ENCODE measurements at regions not wholly inside any gene's neighbourhood (a gene's known extent, or its start where the extent isn't known, plus 50 kb on each side); places are given as distances from the start of the nearest gene placed in this dataset.

DNA sequence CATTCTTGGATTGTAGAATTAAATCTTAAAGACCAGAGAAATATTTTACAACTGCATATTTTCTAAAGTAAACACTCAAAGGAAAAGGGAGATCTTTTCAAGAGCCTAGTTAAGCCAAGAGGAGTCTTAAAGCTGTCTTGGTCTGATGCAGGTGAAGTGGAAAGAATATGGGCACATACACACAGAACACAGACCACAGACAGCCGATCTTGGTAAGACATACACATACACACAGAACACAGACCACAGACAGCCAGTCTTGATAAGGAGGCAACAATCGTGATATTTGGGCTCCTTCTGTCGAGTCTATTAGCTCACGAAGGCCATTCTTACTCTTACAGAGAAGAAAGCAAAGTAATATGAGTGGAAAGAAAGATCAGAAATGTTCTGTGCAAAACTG lies 1153.9 kb upstream of the TMPRSS15 start:
- TF ChIP-seq POLR2A (IDR thresholded peaks at IDR 0.05; ENCODE audit: low read depth, low read length), result no peak
- DNase-seq (ENCODE audit: insufficient read length, low spot score) (no peak), FAIRE-seq (no peak)

DNA sequence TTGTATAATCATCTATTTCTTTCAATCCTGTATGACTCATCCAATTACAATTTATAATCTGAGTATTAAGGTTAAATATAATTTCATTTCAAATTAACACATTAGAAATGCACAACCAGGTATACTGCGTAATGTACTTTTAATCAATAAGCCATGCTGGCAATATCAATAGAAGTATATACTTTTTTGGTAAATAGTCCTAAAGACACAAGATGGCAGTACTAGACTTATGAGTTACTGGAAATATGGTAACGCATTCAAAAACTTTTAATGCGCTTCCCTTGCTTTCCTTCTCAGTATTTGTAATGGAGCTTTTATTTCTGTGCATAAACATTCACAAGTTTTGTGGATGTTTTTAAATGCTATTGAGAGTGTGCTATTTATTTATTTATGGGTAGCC lies 1162.0 kb upstream of the TMPRSS15 start:
- FAIRE-seq (no peak), DNase-seq (ENCODE audit: insufficient read length, low spot score) (no peak)
- TF ChIP-seq POLR2A (IDR thresholded peaks at IDR 0.05; ENCODE audit: low read depth, low read length), result no peak

DNA sequence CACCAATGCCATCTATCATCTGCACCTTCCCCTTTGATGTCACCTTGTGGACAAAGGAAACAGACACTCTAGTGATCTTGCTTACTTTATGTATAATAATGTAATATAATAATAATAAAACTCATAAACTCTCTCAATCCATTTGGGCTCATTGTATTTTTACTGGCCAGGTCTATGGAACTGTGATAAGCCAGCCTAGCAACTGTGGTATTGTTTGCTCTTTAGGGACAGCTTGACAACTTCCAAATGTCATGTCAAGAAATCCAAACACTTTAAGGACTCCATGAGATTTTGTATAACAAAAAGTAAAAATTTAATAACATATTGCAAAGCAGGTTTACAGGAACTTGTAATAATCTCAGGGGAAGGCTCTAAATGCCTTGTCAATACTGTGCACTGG lies 1163.4 kb upstream of the TMPRSS15 start:
- no peak for TF ChIP-seq POLR2A (IDR thresholded peaks at IDR 0.05; ENCODE audit: low read depth, low read length)
- no peak for DNase-seq (ENCODE audit: insufficient read length, low spot score)
- FAIRE-seq, result no peak

DNA sequence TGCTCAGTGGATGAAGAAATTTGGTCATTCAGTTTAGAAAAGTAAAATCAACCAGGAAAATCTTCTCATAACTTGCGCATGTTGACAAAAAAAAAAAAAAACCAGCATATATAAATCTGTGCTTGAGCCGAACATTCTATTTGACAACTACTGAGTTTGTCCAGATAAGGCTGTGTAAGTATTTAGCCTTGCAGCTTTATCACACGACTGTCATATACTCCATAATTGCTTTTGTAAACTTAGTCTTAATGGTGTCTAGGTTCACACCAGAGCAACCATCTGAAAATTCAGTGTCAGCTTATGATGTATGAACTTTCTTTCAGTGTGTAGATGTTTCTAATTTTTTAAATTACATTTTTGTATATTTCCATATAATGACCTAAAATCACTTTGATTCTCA lies 1173.8 kb upstream of the TMPRSS15 start:
- no peak for DNase-seq (ENCODE audit: insufficient read length, low spot score)
- FAIRE-seq, result no peak
- TF ChIP-seq POLR2A (IDR thresholded peaks at IDR 0.05; ENCODE audit: low read depth, low read length), result no peak

DNA sequence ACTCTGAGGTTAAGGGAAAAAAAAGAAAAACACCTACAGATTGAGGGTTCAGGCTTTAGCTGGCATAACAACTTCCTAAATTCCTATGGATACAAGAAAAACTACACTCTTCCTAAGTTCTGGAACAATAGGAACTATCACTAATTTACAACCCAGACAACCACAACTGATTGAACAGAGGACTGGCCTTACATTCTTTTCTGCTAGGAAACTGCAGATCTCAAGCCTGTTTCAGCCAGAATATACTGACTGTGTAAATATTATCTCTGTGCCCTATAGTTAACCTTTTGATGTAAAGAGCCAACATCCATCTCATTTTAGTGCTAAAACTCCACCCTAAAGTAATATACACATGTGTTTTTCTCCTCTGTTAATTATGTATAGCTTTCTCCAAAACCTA lies 1186.5 kb upstream of the TMPRSS15 start:
- FAIRE-seq (no peak), DNase-seq (ENCODE audit: insufficient read length, low spot score) (no peak)
- no peak for TF ChIP-seq POLR2A (IDR thresholded peaks at IDR 0.05; ENCODE audit: low read depth, low read length)

DNA sequence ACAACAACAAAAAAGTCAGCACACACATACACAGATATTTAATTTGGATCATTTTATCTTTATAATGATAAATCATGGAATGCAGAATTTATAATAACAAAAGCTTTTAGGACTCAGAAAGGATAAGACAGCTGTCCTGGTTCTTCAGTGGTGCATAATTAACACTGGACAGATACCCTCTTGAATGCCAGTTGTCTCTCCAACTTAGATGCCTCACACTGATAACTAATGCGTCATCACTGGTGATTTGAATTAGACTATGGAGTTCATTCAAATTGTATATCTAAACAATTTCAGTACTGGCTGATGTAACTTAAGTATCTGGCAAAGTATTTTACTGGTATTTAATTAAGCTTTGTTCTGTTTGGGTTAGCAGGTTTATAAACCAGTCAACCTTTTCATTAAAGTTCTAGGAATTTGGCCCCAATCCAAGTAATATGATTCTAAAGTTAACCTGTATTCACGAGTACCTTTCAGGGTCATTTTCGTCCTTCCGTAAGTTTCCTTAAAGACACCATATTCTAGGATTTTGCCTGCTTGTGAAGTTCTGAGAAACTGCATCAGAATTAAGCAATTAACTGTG lies 1199.5 kb upstream of the TMPRSS15 start:
- no peak for DNase-seq (ENCODE audit: insufficient read length, low spot score)
- no peak for TF ChIP-seq POLR2A (IDR thresholded peaks at IDR 0.05; ENCODE audit: low read depth, low read length)
- no peak for FAIRE-seq

- FAIRE-seq, result no peak
- DNase-seq (ENCODE audit: insufficient read length, low spot score), result no peak
These were observed 1204.6 kb upstream of the TMPRSS15 start for GRCh38 chr21:19608101-19608621.

DNA sequence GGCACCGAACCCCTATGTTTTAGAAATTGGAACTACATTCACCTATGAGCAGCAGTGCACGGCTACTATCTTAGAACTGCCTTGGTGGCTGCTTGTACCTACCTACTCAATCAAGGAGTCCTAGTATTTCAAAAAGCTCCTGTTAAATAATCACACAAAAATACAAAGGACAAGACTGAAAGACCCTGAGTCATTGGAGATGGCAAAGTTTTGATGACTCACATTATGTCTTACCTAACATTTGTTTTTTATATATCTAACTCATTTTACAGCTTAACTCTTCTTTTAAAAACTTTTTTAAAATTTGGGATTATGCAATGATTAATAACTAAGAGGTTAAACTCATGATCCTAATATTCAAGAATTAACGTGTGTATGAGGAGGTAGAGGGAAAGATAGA lies 1206.0 kb upstream of the TMPRSS15 start:
- DNase-seq (ENCODE audit: insufficient read length, low spot score), result no peak
- no peak for FAIRE-seq
- no peak for TF ChIP-seq POLR2A (IDR thresholded peaks at IDR 0.05; ENCODE audit: low read depth, low read length)

More at GRCh38 chr21:19608101-19608621, 1204.6 kb upstream of the TMPRSS15 start:
- no peak for TF ChIP-seq POLR2A (IDR thresholded peaks at IDR 0.05; ENCODE audit: low read depth, low read length)

- no peak for FAIRE-seq
- DNase-seq (ENCODE audit: insufficient read length, low spot score), result no peak
- TF ChIP-seq POLR2A (IDR thresholded peaks at IDR 0.05; ENCODE audit: low read depth, low read length), result no peak
These were observed 1218.4 kb upstream of the TMPRSS15 start for GRCh38 chr21:19621837-19622496.

DNA sequence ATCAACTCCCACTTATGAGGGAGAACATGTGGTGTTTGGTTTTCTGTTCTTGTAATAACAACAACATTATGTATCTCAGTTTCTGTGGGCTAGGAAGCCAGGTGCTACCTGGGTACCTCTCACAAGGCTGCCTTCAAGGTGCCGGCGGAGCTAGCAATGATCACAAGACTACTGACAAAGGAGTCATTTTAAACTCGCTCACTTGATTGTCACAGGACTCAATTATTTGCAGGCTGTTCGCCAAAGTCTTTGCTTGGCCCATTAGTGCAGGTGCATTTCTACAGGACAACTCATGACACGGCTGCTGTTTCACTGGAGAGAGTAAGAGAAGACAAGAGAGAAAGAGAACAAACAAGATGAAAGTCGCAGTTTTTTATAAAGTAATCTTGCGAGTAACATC lies 1237.4 kb upstream of the TMPRSS15 start:
- TF ChIP-seq POLR2A (IDR thresholded peaks at IDR 0.05; ENCODE audit: low read depth, low read length), result no peak
- no peak for DNase-seq (ENCODE audit: insufficient read length, low spot score)
- FAIRE-seq, result no peak

GRCh38 chr21:19648391-19648790 lies 1244.8 kb upstream of the TMPRSS15 start:
- TF ChIP-seq POLR2A (IDR thresholded peaks at IDR 0.05; ENCODE audit: low read depth, low read length), result no peak
- DNase-seq (ENCODE audit: insufficient read length, low spot score) (no peak), FAIRE-seq (no peak)

- no peak for FAIRE-seq
- no peak for DNase-seq (ENCODE audit: insufficient read length, low spot score)
- no peak for TF ChIP-seq POLR2A (IDR thresholded peaks at IDR 0.05; ENCODE audit: low read depth, low read length)
These were observed 1279.9 kb upstream of the TMPRSS15 start for GRCh38 chr21:19683492-19683891.

DNA sequence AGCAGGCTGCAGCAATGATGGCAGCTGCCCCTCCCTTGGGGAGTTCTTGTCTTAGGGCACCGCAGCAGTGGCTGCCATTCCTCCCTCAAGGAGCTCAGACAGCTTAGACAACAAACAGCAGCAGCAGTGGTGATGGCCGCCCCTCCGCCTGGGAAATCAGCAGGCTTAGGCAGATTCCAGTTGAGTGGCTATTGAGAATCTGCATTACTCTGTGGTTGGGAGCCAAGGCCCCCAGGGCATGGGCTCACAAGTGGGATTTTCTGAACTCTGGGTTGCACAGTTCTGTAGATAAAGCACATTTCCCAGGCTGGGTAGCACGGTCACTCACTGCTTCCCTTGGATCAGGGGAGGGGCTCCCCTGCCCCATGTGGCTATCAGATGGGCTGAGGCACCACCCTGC lies 1280.7 kb upstream of the TMPRSS15 start:
- TF ChIP-seq POLR2A (IDR thresholded peaks at IDR 0.05; ENCODE audit: low read depth, low read length), result no peak
- FAIRE-seq, result no peak
- DNase-seq (ENCODE audit: insufficient read length, low spot score), result no peak

DNA sequence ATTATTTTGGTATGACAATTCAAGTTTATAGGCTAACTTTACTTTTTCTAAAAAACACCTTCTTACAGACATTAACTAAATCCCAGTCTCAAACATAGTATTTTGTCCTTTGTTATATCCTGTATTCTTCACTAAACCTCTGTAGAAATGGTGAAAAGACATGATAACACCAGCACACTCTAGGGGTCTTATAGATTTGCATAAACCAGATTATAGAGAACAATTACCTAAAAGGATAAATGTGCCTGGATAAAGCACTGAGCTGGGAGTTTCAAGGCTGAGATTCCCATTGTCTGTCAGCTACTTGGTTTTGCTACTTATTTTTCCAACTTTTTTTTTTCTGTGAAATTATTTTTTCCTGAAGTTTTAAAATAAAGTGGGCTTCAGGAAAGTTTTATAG lies 1288.6 kb upstream of the TMPRSS15 start:
- no peak for DNase-seq (ENCODE audit: insufficient read length, low spot score)
- FAIRE-seq, result no peak
- TF ChIP-seq POLR2A (IDR thresholded peaks at IDR 0.05; ENCODE audit: low read depth, low read length), result no peak

GRCh38 chr21:19695796-19696195 lies 1292.2 kb upstream of the TMPRSS15 start:
- no peak for TF ChIP-seq POLR2A (IDR thresholded peaks at IDR 0.05; ENCODE audit: low read depth, low read length)
- no peak for DNase-seq (ENCODE audit: insufficient read length, low spot score)
- FAIRE-seq, result no peak

Measured in H54 (cell line).